Body of pancreas (tissue), 4 donors: ENCODE measurements at regions not wholly inside any gene's neighbourhood (a gene's known extent, or its start where the extent isn't known, plus 50 kb on each side); places are given as distances from the start of the nearest gene placed in this dataset.

Experiments used
- CTCF ChIP-seq, 7 experiments: fragments of 450-650 bp in 4 of 7; fragments of 200-600 bp in 3 of 7; sonication (generic) in 3 of 7; IDR thresholded peaks; one replicate each; pipeline ENCODE4 v1.5.1; 2016 to 2019; ENCODE audit warnings: antibody characterized with exemption in 7 of 7
- POLR2A ChIP-seq, 3 donors: fragments of 450-650 bp; IDR thresholded peaks; one replicate each; pipeline ENCODE4 v1.6.1; 2016; ENCODE audit warnings: antibody characterized with exemption in 3 of 3, mild to moderate bottlenecking in 2 of 3

DNA sequence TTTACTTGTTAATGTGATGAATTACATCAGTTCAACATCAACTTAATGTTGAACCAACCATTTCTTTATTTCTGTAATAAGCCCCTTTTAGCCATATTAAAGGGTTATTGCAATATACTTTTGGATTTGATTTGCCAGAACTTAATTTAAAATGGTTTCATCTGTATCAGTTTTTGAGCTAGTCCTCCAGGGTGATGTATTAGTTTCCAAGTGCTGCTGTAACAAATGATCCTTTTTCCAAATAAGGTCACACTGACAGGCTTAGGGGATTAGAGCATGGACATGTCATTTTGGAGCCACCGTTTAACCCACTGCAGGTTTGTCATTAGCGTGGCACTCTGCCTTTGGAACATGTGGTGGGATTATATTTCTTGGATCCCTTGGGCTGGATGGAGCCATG lies 244.8 kb upstream of the PLPP4 start:
- TF ChIP-seq POLR2A (IDR thresholded peaks at IDR 0.05) = no peak
- no peak for TF ChIP-seq CTCF (IDR thresholded peaks at IDR 0.05)
